H9 (cell line): ENCODE measurements at regions not wholly inside any gene's neighbourhood (a gene's known extent, or its start where the extent isn't known, plus 50 kb on each side); places are given as distances from the start of the nearest gene placed in this dataset.

ENCODE experiments used
- DNase-seq: peaks from one replicate; pipeline ENCODE4 v3.0.0-alpha.2; 2017
- H2AFZ ChIP-seq: one replicate; pipeline ENCODE4 v1.6.1; 2013; ENCODE audit warnings: mild to moderate bottlenecking, low read length, control low read depth, moderate library complexity
- H2AK5ac ChIP-seq: 2 replicates; pipeline ENCODE4 v1.6.1; 2013; ENCODE audit warnings: low read length, control low read depth, mixed read lengths; ENCODE audit not compliant: insufficient read length
- H2BK120ac ChIP-seq: one replicate; pipeline ENCODE4 v1.6.1; 2013; ENCODE audit warnings: low read depth, mild to moderate bottlenecking, low read length, control low read depth, inconsistent platforms; ENCODE audit not compliant: poor library complexity, severe bottlenecking
- H2BK12ac ChIP-seq: 2 replicates; pipeline ENCODE4 v1.6.1; 2013; ENCODE audit warnings: low read length, control low read depth, mixed read lengths, low read depth; ENCODE audit not compliant: insufficient read length
- H2BK15ac ChIP-seq: 2 replicates; pipeline ENCODE4 v1.6.1; 2013; ENCODE audit warnings: low read depth, low read length, control low read depth
- H2BK20ac ChIP-seq: one replicate; pipeline ENCODE4 v1.6.1; 2013; ENCODE audit warnings: low read depth, mild to moderate bottlenecking, low read length, control low read depth, inconsistent platforms; ENCODE audit not compliant: poor library complexity, severe bottlenecking
- H2BK5ac ChIP-seq: 2 replicates; pipeline ENCODE4 v1.6.1; 2013; ENCODE audit warnings: low read length, control low read depth, mixed read lengths; ENCODE audit not compliant: insufficient read length
- H3K14ac ChIP-seq: 2 replicates; pipeline ENCODE4 v1.6.1; 2013; ENCODE audit warnings: low read length, control low read depth; ENCODE audit not compliant: insufficient read depth
- H3K18ac ChIP-seq: 2 replicates; pipeline ENCODE4 v1.6.1; 2013; ENCODE audit warnings: low read depth, mild to moderate bottlenecking, mixed read lengths, low read length, control low read depth; ENCODE audit not compliant: insufficient read length
- H3K23ac ChIP-seq: 2 replicates; pipeline ENCODE4 v1.6.1; 2013; ENCODE audit warnings: low read length, control low read depth, mixed read lengths, low read depth; ENCODE audit not compliant: insufficient read length
- H3K23me2 ChIP-seq: 2 replicates; pipeline ENCODE4 v1.6.1; 2013; ENCODE audit warnings: low read depth, mild to moderate bottlenecking, mixed read lengths, low read length, control low read depth; ENCODE audit not compliant: insufficient read length, poor library complexity, severe bottlenecking
- H3K27ac ChIP-seq: 2 replicates; pipeline ENCODE4 v1.5.1; 2013; ENCODE audit warnings: low read length, control low read depth, mixed read lengths, low read depth; ENCODE audit not compliant: insufficient read length
- H3K27me3 ChIP-seq: 2 replicates; pipeline ENCODE4 v1.6.1; 2013; ENCODE audit warnings: low read length, control low read depth, inconsistent platforms; ENCODE audit not compliant: insufficient read depth
- H3K4ac ChIP-seq: 2 replicates; pipeline ENCODE4 v1.6.1; 2013; ENCODE audit warnings: low read depth, mild to moderate bottlenecking, control low read depth, inconsistent platforms, low read length, moderate library complexity
- H3K4me1 ChIP-seq: 2 replicates; pipeline ENCODE4 v1.6.1; 2013; ENCODE audit warnings: low read length, control low read depth, inconsistent platforms; ENCODE audit not compliant: insufficient read depth
- H3K4me2 ChIP-seq: 2 replicates; pipeline ENCODE4 v1.6.1; 2013; ENCODE audit warnings: low read length, control low read depth, mixed read lengths; ENCODE audit not compliant: insufficient read length, insufficient read depth
- H3K56ac ChIP-seq: 2 replicates; pipeline ENCODE4 v1.6.1; 2013; ENCODE audit warnings: low read depth, mild to moderate bottlenecking, mixed read lengths, low read length, control low read depth; ENCODE audit not compliant: insufficient read length
- H3K79me1 ChIP-seq: 2 replicates; pipeline ENCODE4 v1.6.1; 2013; ENCODE audit warnings: low read depth, mild to moderate bottlenecking, moderate library complexity, low read length, control low read depth, inconsistent platforms; ENCODE audit not compliant: insufficient read depth, poor library complexity, severe bottlenecking
- H3K79me2 ChIP-seq: 2 replicates; pipeline ENCODE4 v1.6.1; 2013; ENCODE audit warnings: low read length, control low read depth, inconsistent platforms; ENCODE audit not compliant: insufficient read depth
- H3K9ac ChIP-seq: 2 replicates; pipeline ENCODE4 v1.6.1; 2013; ENCODE audit warnings: low read length, control low read depth, mixed read lengths; ENCODE audit not compliant: insufficient read length; ENCODE audit errors: extremely low read depth
- H3K9me3 ChIP-seq: one replicate; pipeline ENCODE4 v1.6.1; 2013; ENCODE audit warnings: low read depth, low read length, inconsistent platforms; ENCODE audit not compliant: control insufficient read depth
- H3T11ph ChIP-seq: one replicate; pipeline ENCODE4 v1.6.1; 2013; ENCODE audit warnings: mild to moderate bottlenecking, low read length, control low read depth, inconsistent platforms
- H4K20me1 ChIP-seq: one replicate; pipeline ENCODE4 v1.6.1; 2013; ENCODE audit not compliant: control insufficient read depth, insufficient read length, insufficient read depth
- H4K5ac ChIP-seq: 2 replicates; pipeline ENCODE4 v1.6.1; 2013; ENCODE audit warnings: low read depth, mild to moderate bottlenecking, mixed read lengths, low read length, control low read depth; ENCODE audit not compliant: insufficient read length
- H4K8ac ChIP-seq: replicated peaks from 2 replicates; pipeline ENCODE4 v1.6.1; 2013; ENCODE audit warnings: low read length, control low read depth, mixed read lengths, low read depth; ENCODE audit not compliant: insufficient read length
- H4K91ac ChIP-seq: 2 replicates; pipeline ENCODE4 v1.6.1; 2013; ENCODE audit warnings: low read depth, mild to moderate bottlenecking, moderate library complexity, mixed read lengths, low read length, control low read depth; ENCODE audit not compliant: insufficient read length
- H3K27ac Mint-ChIP-seq, 3 experiments: 2 replicates in 2 of 3; 3 replicates in 1 of 3; pipeline ENCODE4 v1.8.0; 2020 to 2021; ENCODE audit warnings: mixed read lengths in 3 of 3, mild to moderate bottlenecking in 1 of 3, moderate library complexity in 1 of 3
- H3K27me3 Mint-ChIP-seq: 2 replicates; pipeline ENCODE4 v1.8.0; 2021; ENCODE audit warnings: low read depth, mild to moderate bottlenecking, moderate library complexity, mixed read lengths
- H3K36me3 Mint-ChIP-seq, 3 experiments: 2 replicates in 2 of 3; 3 replicates in 1 of 3; pipeline ENCODE4 v1.8.0; 2020 to 2021; ENCODE audit warnings: low read depth in 3 of 3, mixed read lengths in 3 of 3; ENCODE audit not compliant: insufficient read depth in 1 of 3
- H3K4me1 Mint-ChIP-seq, 2 experiments: 2 replicates each; pipeline ENCODE4 v1.8.0; 2020; ENCODE audit warnings: mixed read lengths in 2 of 2
- H3K4me3 Mint-ChIP-seq, 2 experiments: 2 replicates in 1 of 2; 3 replicates in 1 of 2; pipeline ENCODE4 v1.8.0; 2020 to 2021; ENCODE audit warnings: mild to moderate bottlenecking in 2 of 2, mixed read lengths in 2 of 2, moderate library complexity in 1 of 2
- H3K9me3 Mint-ChIP-seq, 2 experiments: 2 replicates in 1 of 2; 3 replicates in 1 of 2; pipeline ENCODE4 v1.8.0; 2020; ENCODE audit warnings: mild to moderate bottlenecking in 2 of 2, mixed read lengths in 2 of 2, moderate library complexity in 1 of 2
- CTCF ChIP-seq: fragments of 200-600 bp; sonication (generic); conservative IDR thresholded peaks from 3 replicates; pipeline ENCODE4 v1.8.0; 2021; ENCODE audit warnings: antibody characterized with exemption, mild to moderate bottlenecking
- WGBS: extraction: QIAGEN DNeasy Blood & Tissue Kit; methylation state at CpG from one replicate; pipeline ENCODE4 v1.1.7; 2013; ENCODE audit warnings: missing lambda C conversion rate, low lambda C conversion rate, mixed read lengths; ENCODE audit not compliant: insufficient read length; ENCODE audit errors: extremely low coverage; 5-methylcytosine and 5-hydroxymethylcytosine counted together

DNA sequence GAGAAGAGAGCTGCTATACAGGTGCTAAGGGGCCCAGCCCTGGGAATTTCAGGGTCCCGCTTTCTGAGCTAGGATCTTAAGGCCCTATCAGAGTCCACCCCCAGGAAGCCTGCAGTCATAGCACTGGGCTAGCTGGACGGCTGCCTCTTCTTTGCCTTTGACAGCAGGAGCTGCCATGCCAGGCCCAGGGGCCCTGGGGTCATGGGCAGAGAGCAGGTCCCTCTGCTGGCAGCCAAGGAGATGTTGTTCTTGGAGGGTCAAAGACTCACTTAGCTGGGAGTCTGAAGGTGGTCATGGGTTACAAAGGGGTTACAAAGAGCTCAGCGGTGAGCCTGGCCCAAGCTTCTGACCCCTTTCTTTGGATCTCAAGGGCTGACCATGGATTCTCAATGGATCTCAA lies 52.7 kb downstream of the RPP21 start:
- H3K27me3 ChIP-seq: no peaks in the 10 kb centered on the region; the same call in 1 of the 2 replicates

More for the DNA sequence above, 52.7 kb downstream of the RPP21 start:
- Histone ChIP-seq H2BK15ac (no peak overlapping the region), H4K5ac (no peak overlapping the region), H3K4me2 (no peak overlapping the region), H3K79me2 (no peaks in the 10 kb centered on the region), H2AK5ac (no peak overlapping the region), H2BK12ac (no peak overlapping the region), H2BK5ac (no peak overlapping the region), H2BK120ac (no peak overlapping the region), H3K23ac (no peak overlapping the region), H3K14ac (no peak overlapping the region), H4K8ac (no peak overlapping the region), H3K27ac (no peak overlapping the region), H4K20me1 (no peaks in the 10 kb centered on the region), H2AFZ (no peak overlapping the region), H3K79me1 (no peaks in the 10 kb centered on the region), H3K4ac (no peak overlapping the region), H3K23me2 (no peaks in the 10 kb centered on the region), H3K9ac (no peak overlapping the region), H3K4me1 (no peaks in the 10 kb centered on the region), H3K18ac (no peak overlapping the region), H3T11ph (no peak overlapping the region), H2BK20ac (no peak overlapping the region), H4K91ac (no peak overlapping the region), H3K9me3 (no peaks in the 10 kb centered on the region), H3K56ac (no peak overlapping the region)
- peak; percentile 59 for DNase-seq
- H3K27me3 Mint-ChIP-seq: peaks cover 48% of the 10 kb centered on the region
- H3K4me1 Mint-ChIP-seq: peaks cover 0 to 4% of the 10 kb centered on the region in 2 experiments; a peak in 1 of 4 replicates
- no peaks in the 10 kb centered on the region for H3K36me3 Mint-ChIP-seq
- TF ChIP-seq CTCF: peak; percentile 54
- no peak overlapping the region for H3K27ac Mint-ChIP-seq
- no CpG with 5 or more reads among the region's 3 CpGs for WGBS
- no peak overlapping the region for H3K4me3 Mint-ChIP-seq
- H3K9me3 Mint-ChIP-seq: no peaks in the 10 kb centered on the region
